ENCODE measurements at regions not wholly inside any gene's neighbourhood (a gene's known extent, or its start where the extent isn't known, plus 50 kb on each side); places are given as distances from the start of the nearest gene placed in this dataset.
A peak's percentile ranks its signal among the peaks of the same experiment; 100 is the strongest.

- TF ChIP-seq E2F2 (CRISPR knock-in tag; IDR thresholded peaks at IDR 0.05; ENCODE audit: borderline replicate concordance) (peak; percentile 55; the same call in 1 of the 2 replicates), ZNF280D (CRISPR knock-in tag; IDR thresholded peaks at IDR 0.05) (peak; percentile 75; the same call in 1 of the 2 replicates), SRY (CRISPR knock-in tag; IDR thresholded peaks at IDR 0.05) (peak; percentile 54; the same call in 1 of the 2 replicates), RARA (CRISPR knock-in tag; IDR thresholded peaks at IDR 0.05) (peak; percentile 56; the same call in 1 of the 2 replicates), ZFP36L1 (CRISPR knock-in tag; IDR thresholded peaks at IDR 0.05) (peak; percentile 29; the same call in 1 of the 2 replicates), ZNF326 (CRISPR knock-in tag; IDR thresholded peaks at IDR 0.05; ENCODE audit: borderline replicate concordance) (no peak), ATF5 (CRISPR knock-in tag; IDR thresholded peaks at IDR 0.05; ENCODE audit: low read depth) (0 out of 2 replicates have a peak, but pooled peaks have one; percentile 55), ZNF451 (CRISPR knock-in tag; IDR thresholded peaks at IDR 0.05) (0 out of 2 replicates have a peak, but pooled peaks have one; percentile 26), KLF15 (CRISPR knock-in tag; IDR thresholded peaks at IDR 0.05; ENCODE audit: borderline replicate concordance) (no peak), ZNF234 (CRISPR knock-in tag; conservative IDR thresholded peaks at IDR 0.05) (no peak), POGZ (CRISPR knock-in tag; IDR thresholded peaks at IDR 0.05) (peak; percentile 81), KDM5B (CRISPR knock-in tag; IDR thresholded peaks at IDR 0.05; ENCODE audit: borderline replicate concordance) (peak; percentile 80; the same call in 1 of the 2 replicates), HNRNPL (IDR thresholded peaks at IDR 0.05; ENCODE audit: low read depth, low read length) (peak; percentile 96), ZBTB10 (CRISPR knock-in tag; IDR thresholded peaks at IDR 0.05; ENCODE audit: borderline replicate concordance) (no peak), LRRFIP1 (CRISPR knock-in tag; conservative IDR thresholded peaks at IDR 0.05) (no peak), POGK (CRISPR knock-in tag; conservative IDR thresholded peaks at IDR 0.05) (peak; percentile 97)
Measured at GRCh38 chr18:22001912-22002487, 167.4 kb upstream of the GATA6 start (continued).
